CD4-positive, alpha-beta T cell treated with Interleukin-2 at 100 ng/mL for 4 hours (primary cell): ENCODE measurements at regions not wholly inside any gene's neighbourhood (a gene's known extent, or its start where the extent isn't known, plus 50 kb on each side); places are given as distances from the start of the nearest gene placed in this dataset.
"Not testable (repeated sequence)": the region's sequence is repeated elsewhere in the genome, so short reads cannot be mapped to it uniquely, and the experiment has no call there.

Source experiments
- DNase-seq: peaks from one replicate; pipeline ENCODE4 v3.0.0-alpha.2; 2020; ENCODE audit warnings: low spot score

DNA sequence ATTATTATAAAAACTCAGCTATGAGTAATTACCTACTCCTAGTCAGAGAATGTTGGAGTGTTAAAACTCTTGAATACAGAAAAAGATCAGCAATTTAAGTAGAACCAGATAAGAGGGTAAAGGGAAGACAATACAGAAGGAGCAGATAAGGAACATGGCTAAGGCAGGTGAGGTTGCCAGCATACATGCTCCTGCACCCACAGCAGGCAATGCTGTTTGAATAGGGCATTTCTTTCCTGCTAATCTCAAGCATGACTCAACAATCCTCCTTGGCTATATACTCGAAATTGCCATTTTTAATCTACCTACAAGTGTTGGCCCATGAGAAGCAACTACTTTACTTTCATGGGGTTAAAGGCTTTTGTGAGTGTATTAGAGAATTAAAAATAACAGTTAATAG is 494.5 kb downstream of the DIPK2A start:
- no peak for DNase-seq

DNA sequence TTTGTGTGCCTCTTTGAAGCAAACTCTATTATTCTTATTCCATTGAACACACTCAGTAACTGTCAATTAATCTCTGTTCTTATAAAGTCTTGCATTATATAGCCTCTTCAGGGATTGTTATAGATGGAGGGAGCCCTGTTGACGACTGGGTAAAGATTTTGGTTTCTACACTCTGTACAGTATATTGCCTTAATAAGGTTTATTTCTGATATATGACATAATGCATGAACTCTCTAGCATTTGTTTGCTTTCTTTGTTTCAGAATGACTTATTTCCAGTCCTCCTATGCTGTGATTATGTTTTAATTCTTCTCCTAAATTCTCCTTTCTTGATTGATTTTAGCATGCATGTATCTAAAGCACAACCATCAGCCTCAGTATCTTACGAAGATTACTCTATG is 494.9 kb downstream of the DIPK2A start:
- no peak for DNase-seq

DNA sequence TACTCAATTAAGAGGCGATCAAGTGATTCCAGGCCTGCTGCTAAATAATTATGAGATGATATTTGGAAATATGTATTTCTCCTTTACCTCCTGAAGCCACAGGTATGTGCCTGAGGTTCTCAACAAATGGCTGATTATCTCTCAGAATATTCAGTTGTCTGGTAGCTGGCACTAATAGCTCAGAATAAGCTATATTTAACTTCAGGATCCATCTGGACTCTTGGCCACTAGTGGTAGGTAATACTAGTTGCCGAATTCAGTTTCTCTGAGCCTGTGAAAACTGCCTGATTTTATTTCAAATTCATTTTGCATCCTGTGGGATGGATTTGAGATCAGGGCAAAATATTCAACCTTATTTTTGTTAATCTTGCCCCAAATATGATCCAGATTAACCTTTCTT is 499.0 kb downstream of the DIPK2A start:
- DNase-seq: no peak

DNA sequence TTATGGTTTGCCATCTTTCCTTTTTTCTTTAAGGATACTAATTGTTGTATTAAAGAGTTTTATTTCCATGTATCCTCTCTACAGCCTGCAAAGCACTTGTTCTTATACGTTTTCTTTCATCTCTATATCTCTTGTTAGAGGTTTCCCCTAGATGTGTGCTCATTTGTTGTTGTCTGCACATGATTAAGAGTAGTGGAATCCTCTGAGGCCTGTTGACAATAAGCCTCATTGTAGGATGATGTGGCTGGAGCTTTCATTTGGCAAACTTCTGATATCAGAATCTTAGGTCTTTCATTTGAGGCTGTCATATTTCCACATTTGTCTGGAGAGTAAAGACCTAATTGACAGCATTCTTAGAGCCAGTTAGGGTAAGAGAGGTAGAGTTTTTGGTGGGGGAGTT is 506.0 kb downstream of the DIPK2A start:
- DNase-seq: no peak

DNA sequence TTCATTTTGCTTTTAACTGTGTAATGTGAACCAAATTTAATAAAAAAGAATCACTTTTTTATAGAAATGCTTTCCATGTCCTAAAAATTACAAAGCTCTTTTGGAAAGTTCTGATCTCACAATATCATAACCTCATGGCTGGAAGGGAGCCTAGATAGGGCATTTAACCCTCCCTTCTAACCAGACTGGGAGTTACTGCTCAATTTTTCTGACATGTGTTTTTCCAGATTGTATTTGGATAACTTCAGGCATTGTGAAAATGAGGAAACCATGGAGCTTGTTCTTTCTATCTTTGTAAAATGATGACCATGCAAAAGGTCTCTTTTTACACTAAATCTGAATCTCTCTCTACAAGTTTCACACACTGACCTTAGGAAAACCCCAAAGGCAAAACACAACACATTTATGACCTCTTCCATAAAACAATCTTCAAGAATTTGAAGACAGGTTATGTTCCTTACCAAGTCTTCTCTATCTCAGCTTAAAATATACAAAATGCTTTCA is 508.8 kb downstream of the DIPK2A start:
- DNase-seq: no peak

DNA sequence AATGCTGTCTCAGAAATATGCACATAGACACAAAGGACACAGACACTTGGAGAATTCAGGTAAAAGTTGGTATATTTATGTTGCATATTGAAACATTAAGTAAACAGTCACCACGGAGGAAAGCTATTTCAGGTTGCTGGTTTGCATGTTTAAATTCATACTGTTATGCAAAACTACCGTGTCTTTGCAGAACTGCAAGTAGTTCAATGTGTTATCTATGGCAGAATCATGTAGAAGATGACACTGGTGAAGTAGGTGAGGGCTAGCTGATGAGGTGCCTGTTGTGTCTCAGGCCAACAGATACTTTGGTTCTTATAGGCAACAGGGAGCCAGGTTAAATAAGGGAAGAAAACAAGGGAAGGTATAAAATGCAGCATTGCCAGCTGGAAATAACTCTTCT is 511.3 kb downstream of the DIPK2A start:
- DNase-seq: no peak

DNA sequence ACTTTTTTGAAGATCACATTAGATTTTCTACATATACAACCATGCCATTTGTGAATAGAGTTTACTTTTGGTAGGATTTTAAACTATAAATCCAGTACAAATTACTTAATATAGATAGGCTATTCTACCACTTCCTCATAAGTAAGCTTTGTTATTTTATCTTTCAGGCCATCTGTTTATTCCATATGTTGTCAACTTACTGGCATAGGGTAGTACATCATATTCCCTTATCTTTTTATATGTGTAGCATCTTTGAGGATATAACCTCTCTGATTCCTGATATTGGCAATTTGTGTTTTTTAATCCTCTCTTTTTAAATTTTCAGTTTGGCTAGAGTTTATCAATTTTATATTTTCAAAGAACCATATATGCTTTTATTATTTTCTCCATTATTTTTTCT is 515.4 kb downstream of the DIPK2A start:
- DNase-seq: no peak

DNA sequence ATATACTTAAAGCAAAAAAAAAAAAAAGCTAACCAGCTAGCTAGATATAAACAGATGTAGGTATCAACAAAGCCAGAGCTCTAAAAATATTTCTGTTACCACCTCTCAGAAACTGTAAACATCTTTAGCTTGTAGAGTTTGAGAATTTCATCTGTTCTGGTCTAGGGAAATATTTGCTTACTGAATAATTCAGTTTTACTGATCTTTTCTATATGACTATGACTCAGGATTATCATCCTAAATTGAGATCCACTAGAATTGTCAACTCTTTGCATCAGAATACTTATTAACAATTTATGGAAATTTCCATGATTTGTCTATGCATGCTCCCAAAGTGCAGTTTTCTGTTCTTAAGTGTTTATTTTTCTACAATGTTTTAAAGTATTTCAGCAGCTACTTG is 517.3 kb downstream of the DIPK2A start:
- no peak for DNase-seq

DNA sequence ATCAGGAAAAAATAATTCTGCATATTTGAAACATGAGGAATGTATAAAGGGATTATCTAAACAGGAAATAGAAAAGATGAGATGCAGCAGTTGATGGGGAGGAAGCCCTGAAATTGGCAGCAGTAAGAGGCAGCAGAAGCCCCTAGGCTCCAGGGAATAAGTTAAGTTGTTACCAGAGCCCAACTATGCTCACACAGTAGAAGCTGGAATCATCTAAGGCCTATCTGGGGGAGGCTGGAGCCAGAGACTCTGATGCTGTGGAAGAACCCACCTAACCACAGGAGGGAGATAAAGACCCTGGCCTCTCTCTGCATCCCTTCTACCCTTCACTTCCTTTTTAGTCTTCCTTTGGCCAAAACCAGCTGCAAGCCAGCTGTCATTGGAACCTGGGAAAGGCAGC is 519.7 kb downstream of the DIPK2A start:
- DNase-seq: no peak

DNA sequence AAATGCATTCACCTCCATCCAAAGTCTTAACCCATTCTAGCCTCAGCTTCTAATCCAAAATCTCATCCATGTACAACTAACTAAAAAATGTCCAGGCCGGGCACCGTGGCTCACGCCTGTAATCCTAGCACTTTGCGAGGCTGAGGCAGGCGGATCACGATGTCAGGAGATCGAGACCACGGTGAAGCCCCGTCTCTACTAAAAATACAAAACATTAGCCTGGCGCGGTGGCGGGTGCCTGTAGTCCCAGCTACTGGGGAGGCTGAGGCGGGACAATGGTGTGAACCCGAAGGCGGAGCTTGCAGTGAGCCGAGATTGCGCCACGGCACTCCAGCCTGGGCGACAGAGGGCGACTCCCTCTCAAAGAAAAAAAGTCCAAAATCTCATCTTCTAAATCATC is 523.0 kb downstream of the DIPK2A start:
- not testable (repeated sequence) for DNase-seq

DNA sequence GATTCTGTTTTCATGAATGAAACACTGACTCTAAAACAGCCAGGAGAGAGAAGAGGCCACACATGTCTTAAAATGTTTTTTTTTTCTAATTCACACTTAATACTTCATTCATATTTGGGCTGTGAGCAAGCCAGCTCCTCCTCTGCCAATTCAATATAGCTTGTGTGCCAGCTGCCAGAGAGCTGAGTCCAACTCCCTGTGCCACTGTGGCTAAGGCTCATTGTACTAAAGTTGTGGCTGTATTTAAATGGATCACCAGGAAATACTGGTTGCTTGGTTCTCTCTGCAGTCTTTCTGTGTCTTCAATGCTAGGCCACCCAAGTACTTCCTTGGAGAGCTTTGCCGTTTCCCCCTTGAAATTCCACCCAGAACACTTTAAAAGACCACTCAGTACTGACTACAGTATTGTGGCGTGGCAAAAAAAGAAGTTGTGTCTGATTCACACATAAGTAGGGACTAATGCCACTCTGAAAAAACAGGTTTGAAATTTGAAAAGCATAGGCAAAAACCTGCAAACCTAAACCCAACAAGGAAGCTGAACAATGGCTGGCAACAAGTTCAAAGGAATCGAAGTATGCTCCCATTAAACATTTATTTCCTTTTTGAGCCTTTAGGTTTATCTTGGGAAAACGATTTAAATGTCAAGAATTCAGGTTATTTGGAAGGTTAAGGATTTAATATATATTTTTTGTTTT is 524.7 kb downstream of the DIPK2A start:
- no peak for DNase-seq

DNA sequence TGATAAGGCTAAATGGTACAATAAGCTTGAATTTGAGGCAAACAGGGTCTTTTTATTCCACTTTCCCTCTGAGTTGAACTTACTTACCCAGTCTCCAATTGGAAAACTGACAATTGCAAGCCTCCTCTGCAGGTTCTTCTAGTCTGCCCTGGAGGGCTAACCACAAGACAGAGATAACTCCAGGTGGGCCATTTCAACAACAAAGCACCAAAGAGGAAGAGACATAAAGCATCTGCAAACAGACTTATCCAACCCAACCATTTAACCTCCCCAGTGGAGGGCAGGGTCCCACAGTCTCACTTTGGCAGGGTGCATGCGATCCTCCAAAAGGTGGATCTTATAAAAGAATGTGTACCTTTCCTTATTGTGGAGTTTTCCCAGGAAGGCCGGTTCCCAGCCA is 525.8 kb downstream of the DIPK2A start:
- no peak for DNase-seq

DNA sequence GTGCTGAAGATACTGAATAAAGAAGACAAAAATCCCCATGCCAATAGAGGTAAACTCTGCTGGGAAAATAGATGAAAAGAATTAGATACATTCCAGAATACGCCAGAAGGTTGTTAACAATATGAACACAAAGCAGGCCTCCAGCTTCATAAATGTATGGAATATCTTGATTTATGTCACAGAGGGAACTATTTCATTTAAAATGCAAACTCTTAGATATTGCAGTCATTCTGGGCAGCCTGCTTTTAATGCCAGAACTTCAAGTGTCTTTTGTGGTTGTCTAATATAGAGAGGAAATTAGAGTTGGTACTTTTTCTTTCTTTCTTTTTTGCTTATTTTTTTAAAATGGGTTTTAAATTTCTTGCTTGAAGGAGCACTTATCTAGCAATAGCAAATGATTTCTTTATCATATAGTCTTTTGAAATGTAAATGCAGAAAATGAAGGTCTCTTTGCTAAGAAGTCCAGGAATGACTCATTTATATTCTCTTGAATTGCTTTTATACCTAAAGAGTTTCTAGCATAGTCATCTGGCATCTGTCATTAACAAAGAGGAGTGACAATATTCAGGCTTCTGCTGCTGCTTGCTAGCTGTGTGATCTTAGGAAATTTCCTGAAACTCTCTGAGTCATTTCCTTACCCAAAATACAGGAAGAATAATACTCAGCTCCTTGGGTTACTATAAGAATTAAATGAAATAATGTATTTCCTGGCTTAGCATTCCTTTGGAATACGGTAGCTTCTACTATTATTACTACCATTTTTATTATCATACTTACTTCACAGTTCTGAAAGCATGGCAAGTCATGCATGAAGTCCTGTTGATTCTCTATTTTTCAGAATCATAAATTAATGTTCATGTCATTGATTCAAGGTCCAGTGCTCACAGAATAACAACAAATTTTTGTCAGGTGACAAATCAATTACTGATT is 527.6 kb downstream of the DIPK2A start:
- no peak for DNase-seq

DNA sequence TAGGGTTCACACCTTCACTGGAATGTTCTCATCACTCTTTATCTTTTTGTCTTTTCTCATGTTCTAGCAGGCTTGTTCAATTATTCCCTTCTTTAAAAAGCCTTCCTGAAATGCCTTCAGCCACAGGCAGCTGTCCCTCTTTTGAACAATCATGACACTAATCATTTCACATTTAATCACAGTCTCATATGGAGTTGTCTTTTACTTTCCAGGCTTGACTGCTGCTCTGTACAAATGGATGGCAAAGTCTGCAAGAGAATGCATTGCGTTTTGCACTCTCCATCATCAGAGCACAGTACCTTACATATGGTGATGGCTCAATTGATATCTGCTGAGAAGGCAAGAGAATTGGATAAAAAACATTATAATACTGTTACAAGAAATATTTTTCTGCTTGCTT is 529.8 kb downstream of the DIPK2A start:
- no peak for DNase-seq

DNA sequence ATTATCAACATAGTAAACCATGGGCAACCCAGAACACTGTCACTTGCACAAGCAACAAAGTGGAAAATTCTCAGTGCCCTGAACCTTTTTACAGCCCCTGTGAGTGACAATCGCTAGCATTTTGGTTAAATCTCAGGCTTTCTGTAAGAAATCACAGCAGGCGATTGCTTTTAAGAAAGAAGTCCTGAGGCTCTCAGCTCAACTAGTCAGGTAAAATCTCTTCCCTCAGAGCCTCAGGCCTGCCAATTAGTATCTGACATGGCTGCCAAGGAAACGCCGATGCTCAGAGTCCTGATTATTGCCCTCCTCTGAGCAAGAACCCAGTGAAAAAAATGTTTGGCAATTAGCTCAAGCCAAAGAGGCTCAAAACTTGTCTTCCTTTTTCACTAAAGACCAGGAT is 530.8 kb downstream of the DIPK2A start:
- DNase-seq: no peak

DNA sequence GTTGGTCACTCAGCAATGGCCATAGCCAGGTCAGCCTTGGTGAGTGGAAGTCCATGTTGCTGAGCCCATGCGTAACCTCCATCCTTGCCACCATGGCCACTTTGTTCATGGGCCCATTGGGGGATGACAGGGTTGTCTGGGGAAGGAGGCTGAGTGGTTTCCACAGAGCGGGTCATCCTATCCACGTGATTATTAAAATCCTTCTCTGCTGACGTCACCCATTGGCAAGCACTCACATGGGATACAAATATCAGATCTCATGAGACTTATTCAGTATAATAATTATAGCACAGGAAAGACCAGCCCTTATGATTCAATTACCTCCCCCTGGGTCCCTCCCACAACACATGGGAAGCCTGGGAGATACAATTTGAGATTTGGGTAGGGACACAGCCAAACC is 534.8 kb downstream of the DIPK2A start:
- not testable (repeated sequence) for DNase-seq

DNA sequence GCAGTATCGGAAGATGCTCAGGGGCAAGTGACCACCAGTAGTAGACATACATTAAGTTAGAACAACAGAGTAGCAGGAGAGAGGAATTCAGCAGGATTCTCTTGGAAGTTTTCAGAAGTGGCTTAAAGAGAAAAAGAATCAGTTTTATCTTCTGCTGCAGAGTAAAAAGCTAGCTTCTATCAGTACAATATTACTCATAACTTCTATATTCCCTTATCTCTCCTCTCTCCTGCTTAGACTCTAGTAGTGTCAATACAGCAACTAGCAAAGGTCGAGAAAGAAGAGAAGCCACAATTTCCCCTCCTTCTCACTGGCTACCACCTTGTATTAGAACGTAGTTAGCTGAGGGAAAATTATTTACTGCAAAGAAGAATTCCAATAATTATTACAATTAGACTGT is 539.7 kb downstream of the DIPK2A start:
- no peak for DNase-seq

DNA sequence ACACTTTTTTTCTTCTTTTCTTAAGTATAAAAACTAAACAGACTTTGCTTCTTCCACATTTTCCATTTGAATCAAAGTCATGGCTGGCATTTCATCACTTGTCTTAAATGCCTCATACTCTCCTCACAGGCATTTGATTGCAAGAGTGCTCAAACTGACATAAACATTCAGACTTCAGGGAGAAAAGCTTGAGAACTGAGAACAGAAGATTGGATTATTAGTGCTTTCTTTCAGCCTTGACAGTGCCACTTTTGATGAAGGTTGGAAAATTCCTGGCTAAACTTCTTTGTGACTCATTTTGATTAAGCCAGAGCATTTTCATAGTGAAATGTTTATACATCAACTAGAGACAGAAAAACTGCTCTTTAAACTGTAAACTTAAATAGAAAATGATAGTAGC is 544.4 kb downstream of the DIPK2A start:
- no peak for DNase-seq

DNA sequence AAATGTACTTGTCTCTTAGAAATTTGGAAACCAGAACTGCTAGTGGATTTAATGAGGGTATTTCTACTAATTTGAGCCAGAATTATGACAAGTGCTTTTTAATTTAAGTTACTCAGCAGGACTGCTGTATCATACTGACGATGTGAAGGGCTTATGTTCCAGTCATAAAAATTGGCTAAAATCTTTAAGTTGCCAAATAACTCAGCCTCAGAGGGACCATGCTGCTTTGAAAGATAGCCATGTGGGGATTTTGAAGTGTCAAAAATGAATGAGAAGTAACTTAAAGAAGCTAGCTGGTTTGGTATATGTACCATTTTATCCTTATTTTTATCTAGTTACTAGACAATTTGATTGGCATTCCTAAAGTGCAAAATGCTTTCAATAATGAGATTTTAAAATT is 545.0 kb downstream of the DIPK2A start:
- no peak for DNase-seq

DNA sequence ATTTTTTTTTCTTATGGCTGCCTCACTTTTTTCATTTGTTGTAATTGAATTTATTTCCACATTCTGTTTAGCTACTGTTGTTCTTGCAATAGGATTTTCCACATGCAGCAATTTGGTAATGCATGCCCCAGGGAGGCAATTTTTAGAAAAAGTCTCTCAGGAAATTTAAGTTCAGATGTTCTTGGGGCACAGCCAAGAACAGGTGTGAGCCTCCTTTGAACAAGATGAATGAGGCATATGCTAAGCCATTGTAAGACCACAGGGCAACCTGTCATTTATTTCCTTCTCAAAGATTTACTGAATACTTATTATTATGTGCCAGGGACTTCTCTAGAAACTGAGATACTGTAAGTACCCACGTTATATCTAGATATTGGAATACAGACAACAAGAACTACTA is 549.5 kb downstream of the DIPK2A start:
- DNase-seq: no peak

DNA sequence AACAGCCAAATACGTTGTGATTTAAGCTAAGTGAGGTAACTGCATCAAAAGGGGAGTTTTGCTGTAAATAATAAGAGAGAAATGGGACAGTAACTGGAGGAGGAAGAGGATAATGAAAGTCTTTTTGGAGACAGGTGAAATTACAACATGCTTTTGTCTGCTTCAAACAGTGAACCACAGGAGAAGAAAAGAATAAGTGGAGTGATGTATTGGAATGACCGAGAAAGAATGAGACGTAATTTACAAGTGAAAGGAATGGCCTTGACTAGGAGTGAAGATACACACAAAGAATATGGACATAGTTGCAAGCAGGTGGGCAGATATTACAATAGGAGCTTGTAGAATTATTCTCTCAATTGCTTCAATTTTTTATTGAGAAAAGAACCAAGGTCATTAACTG is 550.8 kb downstream of the DIPK2A start:
- DNase-seq: no peak

DNA sequence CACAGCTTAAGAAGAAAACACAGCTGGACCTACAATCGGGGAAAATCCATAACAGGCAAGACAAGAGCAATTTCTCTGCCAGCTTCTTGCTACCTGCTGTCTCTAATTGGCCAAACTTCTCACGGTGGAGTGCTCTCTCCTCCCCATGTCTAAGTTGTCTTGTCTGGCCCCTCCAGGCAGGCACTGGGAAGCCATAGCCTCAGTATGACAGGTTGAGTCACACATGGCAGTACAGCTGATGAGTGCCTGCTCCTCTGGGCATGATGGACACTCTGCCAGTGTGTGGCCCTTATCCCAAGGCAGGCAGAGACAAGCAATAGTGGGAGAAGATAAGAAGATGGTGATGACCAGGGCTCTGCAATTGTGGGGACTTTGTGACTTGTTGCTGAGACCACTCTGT is 551.8 kb downstream of the DIPK2A start:
- no peak for DNase-seq

DNA sequence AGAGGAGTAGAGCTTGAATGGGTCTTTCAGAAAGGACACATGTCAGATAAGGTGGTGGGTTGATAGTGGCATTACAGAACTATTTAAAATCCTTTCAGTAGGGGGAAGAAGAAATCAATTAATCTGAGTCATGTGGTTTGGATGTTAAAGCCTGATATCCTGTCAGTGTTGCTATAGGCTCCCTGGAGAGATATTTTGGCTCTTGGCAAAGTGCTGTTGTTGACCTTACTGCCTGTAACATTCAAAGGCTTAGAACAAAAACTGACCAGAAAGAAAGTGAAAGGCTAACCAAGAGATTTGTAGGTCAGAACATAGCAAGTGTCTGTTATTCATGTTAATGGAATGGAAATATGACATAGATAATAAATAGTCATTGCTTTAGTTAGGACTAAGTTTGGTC is 552.9 kb downstream of the DIPK2A start:
- DNase-seq: no peak
